ENCODE measurements at regions not wholly inside any gene's neighbourhood (a gene's known extent, or its start where the extent isn't known, plus 50 kb on each side); places are given as distances from the start of the nearest gene placed in this dataset.

DNA sequence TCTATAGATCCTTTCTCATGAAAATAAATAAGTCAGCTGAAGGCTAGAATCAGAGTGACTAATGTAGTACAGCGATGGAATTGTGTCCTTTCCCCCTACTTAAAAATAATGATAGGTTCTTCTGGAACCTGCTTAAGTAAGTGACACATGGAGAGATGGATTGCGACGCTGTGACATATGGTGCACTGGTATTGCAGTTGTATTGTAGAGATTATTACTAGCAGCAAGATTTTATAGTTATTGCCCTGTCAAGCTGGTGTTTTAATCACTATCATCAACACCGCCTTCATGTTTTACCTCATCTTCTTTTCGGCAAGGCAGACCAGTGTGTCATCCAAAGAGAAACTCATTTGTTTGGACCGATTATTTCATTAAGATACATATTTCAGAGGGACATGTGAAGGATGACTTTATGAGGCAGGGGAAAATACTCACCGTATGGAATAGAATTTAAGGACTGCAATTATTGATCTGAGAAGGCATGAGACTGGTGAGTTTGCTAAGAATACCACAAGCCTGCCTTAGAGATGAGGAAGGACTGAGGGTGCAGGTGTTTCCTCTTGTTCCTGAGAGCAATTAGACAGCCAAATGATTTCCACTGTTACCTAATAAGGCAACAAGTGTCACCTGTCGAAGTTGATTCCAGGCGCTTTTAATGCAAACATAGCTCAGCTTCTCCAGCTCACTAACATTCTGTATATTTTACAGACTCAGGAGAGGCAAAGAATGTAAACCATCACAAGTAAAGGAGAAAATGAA is 1855.5 kb downstream of the MAT2B start:
- Histone ChIP-seq H3K36me3 (ENCODE audit: insufficient read depth, low read length) (no peaks in the 10 kb centered on the region), H3K27me3 (ENCODE audit: insufficient read depth, low read length) (no peaks in the 10 kb centered on the region), H3K9me3 (ENCODE audit: control insufficient read depth in 1 of 2, low read length in 2 of 2) (no peaks in the 10 kb centered on the region), H3K4me3 (ENCODE audit: low read length in 2 of 2) (no peak overlapping the region), H3K4me1 (ENCODE audit: insufficient read depth, low read length) (no peaks in the 10 kb centered on the region), H3K27ac (ENCODE audit: low read depth, low read length) (no peak overlapping the region)
- no peak for DNase-seq
- Mint-ChIP-seq H3K36me3 (no peaks in the 10 kb centered on the region), H3K27me3 (no peaks in the 10 kb centered on the region), H3K9me3 (peaks cover 0 to 25% (median 6%) of the 10 kb centered on the region in 8 donors), H3K4me1 (no peaks in the 10 kb centered on the region), H3K4me3 (no peak overlapping the region), H3K27ac (no peak overlapping the region)
- ChIA-PET CTCF (ENCODE audit: partially characterized antibody) (no interaction called here), POLR2A (ENCODE audit: partially characterized antibody) (no interaction called here)
- intact Hi-C loops (cut with micrococcal nuclease): no loop called here

GRCh38 chr5:165370233-165370632 is 1864.8 kb downstream of the MAT2B start:
- Histone ChIP-seq H3K4me1 (ENCODE audit: insufficient read depth, low read length) (no peaks in the 10 kb centered on the region), H3K4me3 (ENCODE audit: low read length in 2 of 2) (no peak overlapping the region), H3K27me3 (ENCODE audit: insufficient read depth, low read length) (no peaks in the 10 kb centered on the region), H3K36me3 (ENCODE audit: insufficient read depth, low read length) (no peaks in the 10 kb centered on the region), H3K9me3 (ENCODE audit: control insufficient read depth in 1 of 2, low read length in 2 of 2) (no peaks in the 10 kb centered on the region), H3K27ac (ENCODE audit: low read depth, low read length) (no peak overlapping the region)
- Mint-ChIP-seq H3K36me3 (no peaks in the 10 kb centered on the region), H3K4me3 (no peak overlapping the region), H3K4me1 (no peaks in the 10 kb centered on the region), H3K9me3 (peaks cover 0 to 12% (median 3%) of the 10 kb centered on the region in 8 donors), H3K27ac (no peak overlapping the region), H3K27me3 (no peaks in the 10 kb centered on the region)
- no peak for DNase-seq
- intact Hi-C loops (cut with micrococcal nuclease): no loop called here
- ChIA-PET CTCF (ENCODE audit: partially characterized antibody) (no interaction called here), POLR2A (ENCODE audit: partially characterized antibody) (no interaction called here)

DNA sequence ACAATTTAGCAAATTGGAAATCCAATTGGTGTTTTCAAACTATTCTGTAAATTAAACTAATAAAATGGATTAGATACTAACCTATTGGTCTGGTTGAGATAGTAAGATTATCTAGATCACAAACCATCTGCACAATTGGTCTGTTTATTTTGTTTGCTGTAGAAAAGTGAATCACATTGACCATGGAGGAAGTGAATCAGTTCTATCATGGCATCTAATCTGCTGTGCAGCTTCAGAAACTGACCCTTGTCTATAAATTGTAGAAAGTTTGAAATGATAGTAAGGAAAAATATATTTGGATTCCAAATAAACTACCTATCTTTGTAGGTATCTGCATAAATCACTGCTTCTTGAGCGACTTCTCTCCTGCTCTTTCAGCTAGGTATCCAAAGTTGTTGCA is 1865.4 kb downstream of the MAT2B start:
- POLR2A ChIA-PET (ENCODE audit: partially characterized antibody): no interaction called here
- Histone ChIP-seq H3K4me3 (ENCODE audit: low read length in 2 of 2) (no peak overlapping the region), H3K27ac (ENCODE audit: low read depth, low read length) (no peak overlapping the region), H3K27me3 (ENCODE audit: insufficient read depth, low read length) (no peaks in the 10 kb centered on the region), H3K36me3 (ENCODE audit: insufficient read depth, low read length) (no peaks in the 10 kb centered on the region), H3K4me1 (ENCODE audit: insufficient read depth, low read length) (no peaks in the 10 kb centered on the region), H3K9me3 (ENCODE audit: control insufficient read depth in 1 of 2, low read length in 2 of 2) (no peaks in the 10 kb centered on the region)
- H3K27me3 Mint-ChIP-seq: no peaks in the 10 kb centered on the region
- no peak overlapping the region for H3K27ac Mint-ChIP-seq
- no peaks in the 10 kb centered on the region for H3K4me1 Mint-ChIP-seq
- intact Hi-C loops (cut with micrococcal nuclease): no loop called here
- CTCF ChIA-PET (ENCODE audit: partially characterized antibody): no interaction called here
- H3K36me3 Mint-ChIP-seq: no peaks in the 10 kb centered on the region
- DNase-seq: no peak
- no peak overlapping the region for H3K4me3 Mint-ChIP-seq
- H3K9me3 Mint-ChIP-seq: peaks cover 0 to 12% (median 2%) of the 10 kb centered on the region in 8 donors

DNA sequence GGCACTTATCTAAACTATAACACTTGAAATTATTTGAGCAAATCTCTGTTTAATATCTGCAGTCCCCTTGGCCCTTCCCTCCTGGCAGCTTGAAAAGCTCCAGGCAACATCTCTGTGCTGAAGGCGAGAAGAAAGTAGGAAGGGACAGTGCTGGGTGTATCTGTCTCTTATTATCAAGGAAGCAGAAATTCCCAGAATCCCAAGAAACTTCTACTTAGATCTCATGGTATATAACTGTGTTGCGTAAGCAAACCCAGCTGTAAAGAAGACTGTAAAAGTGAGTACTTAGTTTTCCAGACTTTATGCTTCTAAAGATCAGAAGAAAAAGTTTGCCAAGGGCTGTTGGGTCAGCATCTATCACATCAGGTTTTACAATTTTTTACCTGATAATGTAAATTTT is 1869.8 kb downstream of the MAT2B start:
- H3K4me1 Mint-ChIP-seq: no peaks in the 10 kb centered on the region
- no peaks in the 10 kb centered on the region for H3K27me3 ChIP-seq (ENCODE audit: insufficient read depth, low read length)
- intact Hi-C loops (cut with micrococcal nuclease): no loop called here
- H3K27me3 Mint-ChIP-seq: no peaks in the 10 kb centered on the region
- POLR2A ChIA-PET (ENCODE audit: partially characterized antibody): no interaction called here
- no peak overlapping the region for H3K4me3 ChIP-seq (ENCODE audit: low read length in 2 of 2)
- no peak overlapping the region for H3K27ac ChIP-seq (ENCODE audit: low read depth, low read length)
- no peaks in the 10 kb centered on the region for H3K9me3 ChIP-seq (ENCODE audit: control insufficient read depth in 1 of 2, low read length in 2 of 2)
- H3K4me3 Mint-ChIP-seq: no peak overlapping the region
- H3K36me3 ChIP-seq (ENCODE audit: insufficient read depth, low read length): no peaks in the 10 kb centered on the region
- no peaks in the 10 kb centered on the region for H3K4me1 ChIP-seq (ENCODE audit: insufficient read depth, low read length)
- H3K27ac Mint-ChIP-seq: no peak overlapping the region
- DNase-seq: no peak
- H3K9me3 Mint-ChIP-seq: peaks cover 0 to 5% (median 0%) of the 10 kb centered on the region in 8 donors
- CTCF ChIA-PET (ENCODE audit: partially characterized antibody): no interaction called here
- H3K36me3 Mint-ChIP-seq: no peaks in the 10 kb centered on the region

DNA sequence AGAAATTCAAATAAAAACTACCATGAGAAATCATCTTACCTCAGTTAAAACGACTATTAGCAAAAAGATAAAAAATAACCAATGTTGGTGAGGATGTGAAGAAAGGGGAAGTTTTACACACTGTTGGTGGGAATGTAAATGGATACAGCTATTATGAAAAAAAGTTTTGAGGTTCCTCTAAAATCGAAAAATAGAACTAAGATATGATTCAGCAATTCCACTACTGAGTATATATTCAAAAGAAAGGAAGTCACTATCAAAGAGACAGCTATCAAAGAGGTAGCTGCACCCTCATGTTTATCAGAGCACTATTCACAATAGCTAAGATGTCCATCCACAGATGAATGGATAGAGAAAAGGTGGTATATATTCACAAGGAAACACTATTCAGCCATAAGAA is 1888.4 kb downstream of the MAT2B start:
- POLR2A ChIA-PET (ENCODE audit: partially characterized antibody): no interaction called here
- intact Hi-C loops (cut with micrococcal nuclease): no loop called here
- Mint-ChIP-seq H3K4me1 (no peaks in the 10 kb centered on the region), H3K27me3 (no peaks in the 10 kb centered on the region), H3K4me3 (no peak overlapping the region), H3K36me3 (no peaks in the 10 kb centered on the region), H3K9me3 (peaks cover 2 to 13% (median 10%) of the 10 kb centered on the region in 8 donors), H3K27ac (no peak overlapping the region)
- H3K27ac ChIP-seq (ENCODE audit: low read depth, low read length): no peak overlapping the region
- DNase-seq: no peak
- H3K9me3 ChIP-seq (ENCODE audit: control insufficient read depth in 1 of 2, low read length in 2 of 2): no peaks in the 10 kb centered on the region
- CTCF ChIA-PET (ENCODE audit: partially characterized antibody): no interaction called here
- no peaks in the 10 kb centered on the region for H3K36me3 ChIP-seq (ENCODE audit: insufficient read depth, low read length)
- no peaks in the 10 kb centered on the region for H3K4me1 ChIP-seq (ENCODE audit: insufficient read depth, low read length)
- H3K27me3 ChIP-seq (ENCODE audit: insufficient read depth, low read length): no peaks in the 10 kb centered on the region
- H3K4me3 ChIP-seq (ENCODE audit: low read length in 2 of 2): no peak overlapping the region

DNA sequence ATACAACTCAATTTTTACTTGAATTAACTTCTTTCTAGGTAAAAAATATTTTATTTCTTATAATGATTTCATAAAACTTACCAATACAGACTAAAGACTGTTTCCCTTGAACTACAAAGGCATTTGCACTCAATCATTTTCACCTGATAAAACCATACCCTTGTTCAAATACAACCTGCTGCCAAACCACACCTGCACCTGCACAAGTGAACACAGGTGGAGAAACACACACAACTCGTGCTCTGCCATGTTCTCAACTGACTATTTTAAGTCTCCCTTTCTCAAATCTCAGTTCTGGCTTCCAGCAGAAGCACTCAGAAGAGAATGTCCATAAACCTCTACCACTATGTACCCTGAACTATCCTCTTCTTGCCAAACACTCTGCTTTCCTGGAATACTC is 1892.1 kb downstream of the MAT2B start:
- H3K9me3 Mint-ChIP-seq: peaks cover 2 to 12% (median 6%) of the 10 kb centered on the region in 8 donors
- POLR2A ChIA-PET (ENCODE audit: partially characterized antibody): no interaction called here
- H3K4me1 Mint-ChIP-seq: no peaks in the 10 kb centered on the region
- DNase-seq: no peak
- no peaks in the 10 kb centered on the region for H3K27me3 Mint-ChIP-seq
- intact Hi-C loops (cut with micrococcal nuclease): no loop called here
- no peak overlapping the region for H3K27ac ChIP-seq (ENCODE audit: low read depth, low read length)
- H3K36me3 ChIP-seq (ENCODE audit: insufficient read depth, low read length): no peaks in the 10 kb centered on the region
- H3K4me3 ChIP-seq (ENCODE audit: low read length in 2 of 2): no peak overlapping the region
- H3K36me3 Mint-ChIP-seq: no peaks in the 10 kb centered on the region
- CTCF ChIA-PET (ENCODE audit: partially characterized antibody): no interaction called here
- no peaks in the 10 kb centered on the region for H3K27me3 ChIP-seq (ENCODE audit: insufficient read depth, low read length)
- H3K27ac Mint-ChIP-seq: no peak overlapping the region
- H3K4me1 ChIP-seq (ENCODE audit: insufficient read depth, low read length): no peaks in the 10 kb centered on the region
- H3K4me3 Mint-ChIP-seq: no peak overlapping the region
- no peaks in the 10 kb centered on the region for H3K9me3 ChIP-seq (ENCODE audit: control insufficient read depth in 1 of 2, low read length in 2 of 2)

GRCh38 chr5:165400086-165400485 is 1894.7 kb downstream of the MAT2B start:
- Histone ChIP-seq H3K27me3 (ENCODE audit: insufficient read depth, low read length) (no peaks in the 10 kb centered on the region), H3K4me1 (ENCODE audit: insufficient read depth, low read length) (no peaks in the 10 kb centered on the region), H3K9me3 (ENCODE audit: control insufficient read depth in 1 of 2, low read length in 2 of 2) (no peaks in the 10 kb centered on the region), H3K27ac (ENCODE audit: low read depth, low read length) (no peak overlapping the region), H3K36me3 (ENCODE audit: insufficient read depth, low read length) (no peaks in the 10 kb centered on the region), H3K4me3 (ENCODE audit: low read length in 2 of 2) (no peak overlapping the region)
- H3K4me3 Mint-ChIP-seq: no peak overlapping the region
- peaks cover 2 to 9% (median 4%) of the 10 kb centered on the region in 8 donors for H3K9me3 Mint-ChIP-seq
- no peaks in the 10 kb centered on the region for H3K4me1 Mint-ChIP-seq
- no peaks in the 10 kb centered on the region for H3K36me3 Mint-ChIP-seq
- DNase-seq: no peak
- POLR2A ChIA-PET (ENCODE audit: partially characterized antibody): no interaction called here
- H3K27me3 Mint-ChIP-seq: no peaks in the 10 kb centered on the region
- intact Hi-C loops (cut with micrococcal nuclease): no loop called here
- no peak overlapping the region for H3K27ac Mint-ChIP-seq
- CTCF ChIA-PET (ENCODE audit: partially characterized antibody): no interaction called here

- Histone ChIP-seq H3K9me3 (ENCODE audit: control insufficient read depth in 1 of 2, low read length in 2 of 2) (no peaks in the 10 kb centered on the region), H3K4me3 (ENCODE audit: low read length in 2 of 2) (no peak overlapping the region), H3K4me1 (ENCODE audit: insufficient read depth, low read length) (no peaks in the 10 kb centered on the region), H3K27ac (ENCODE audit: low read depth, low read length) (no peak overlapping the region), H3K36me3 (ENCODE audit: insufficient read depth, low read length) (no peaks in the 10 kb centered on the region), H3K27me3 (ENCODE audit: insufficient read depth, low read length) (no peaks in the 10 kb centered on the region)
- DNase-seq: no peak
- H3K4me1 Mint-ChIP-seq: no peaks in the 10 kb centered on the region
- ChIA-PET CTCF (ENCODE audit: partially characterized antibody) (no interaction called here), POLR2A (ENCODE audit: partially characterized antibody) (no interaction called here)
- H3K4me3 Mint-ChIP-seq: no peak overlapping the region
- intact Hi-C loops (cut with micrococcal nuclease): no loop called here
- H3K36me3 Mint-ChIP-seq: no peaks in the 10 kb centered on the region
- H3K9me3 Mint-ChIP-seq: peaks cover 0 to 18% (median 12%) of the 10 kb centered on the region in 8 donors
- no peaks in the 10 kb centered on the region for H3K27me3 Mint-ChIP-seq
- no peak overlapping the region for H3K27ac Mint-ChIP-seq
These were observed 1899.5 kb downstream of the MAT2B start for GRCh38 chr5:165404917-165405316.

Data from CD4-positive, alpha-beta memory T cell (primary cell).